Neural progenitor cell (in vitro differentiated cells): ENCODE measurements at regions not wholly inside any gene's neighbourhood (a gene's known extent, or its start where the extent isn't known, plus 50 kb on each side); places are given as distances from the start of the nearest gene placed in this dataset.

Experiments used
- CTCF ChIP-seq: fragments of 200-600 bp; sonication (generic); IDR thresholded peaks from 2 replicates; pipeline ENCODE4 v1.5.1; 2017; ENCODE audit warnings: antibody characterized with exemption, mild to moderate bottlenecking
- EZH2 ChIP-seq: fragments of 200-600 bp; sonication (generic); IDR thresholded peaks from 2 replicates; pipeline ENCODE4 v1.6.1; 2017; ENCODE audit warnings: antibody characterized with exemption, mild to moderate bottlenecking, moderate library complexity
- EZH2phosphoT487 ChIP-seq: fragments of 200-600 bp; sonication (generic); IDR thresholded peaks from 2 replicates; pipeline ENCODE4 v1.6.1; 2017; ENCODE audit warnings: antibody characterized with exemption

GRCh38 chr12:124428792-124429281 lies 133.9 kb downstream of the RFLNA start:
- TF ChIP-seq CTCF (no peak), EZH2phosphoT487 (no peak), EZH2 (no peak)
